GM19395 (cell line): ENCODE measurements at regions not wholly inside any gene's neighbourhood (a gene's known extent, or its start where the extent isn't known, plus 50 kb on each side); places are given as distances from the start of the nearest gene placed in this dataset.

Source experiments
- ATAC-seq: cut with Tn5 transposase; IDR thresholded peaks from one replicate; pipeline ENCODE4 v1.9.1; 2021; ENCODE audit warnings: mild to moderate bottlenecking, moderate library complexity; ENCODE audit not compliant: unreplicated experiment

- ATAC-seq, result no peak
Measured at GRCh38 chr11:45089251-45089650, 57.2 kb upstream of the PRDM11 start.

- no peak for ATAC-seq
Measured at GRCh38 chr11:45089676-45090499, 56.6 kb upstream of the PRDM11 start.

- ATAC-seq, result no peak
Measured at GRCh38 chr11:45090607-45091006, 55.8 kb upstream of the PRDM11 start.

- no peak for ATAC-seq
Measured at GRCh38 chr11:45091563-45092403, 54.7 kb upstream of the PRDM11 start.

GRCh38 chr11:45092404-45092785 is 54.0 kb upstream of the PRDM11 start:
- ATAC-seq, result no peak

- no peak for ATAC-seq
Measured at GRCh38 chr11:45092901-45093760, 53.3 kb upstream of the PRDM11 start.

GRCh38 chr11:45093761-45094455 is 52.5 kb upstream of the PRDM11 start:
- ATAC-seq, result no peak

- no peak for ATAC-seq
Measured at GRCh38 chr11:45094958-45095690, 51.3 kb upstream of the PRDM11 start.

GRCh38 chr11:45095691-45096010 is 50.8 kb upstream of the PRDM11 start:
- ATAC-seq, result no peak

GRCh38 chr11:45096636-45097035 is 49.8 kb upstream of the PRDM11 start:
- ATAC-seq, result no peak
